GM12892 (cell line): ENCODE measurements at regions not wholly inside any gene's neighbourhood (a gene's known extent, or its start where the extent isn't known, plus 50 kb on each side); places are given as distances from the start of the nearest gene placed in this dataset.

Experiments used
- POLR2A ChIP-seq: IDR thresholded peaks from 2 replicates; pipeline ENCODE4 v1.6.1; 2011; ENCODE audit warnings: low read depth, low read length, control low read depth
- POLR2AphosphoS5 ChIP-seq: IDR thresholded peaks from 2 replicates; pipeline ENCODE4 v1.6.1; 2011; ENCODE audit warnings: low read depth, low read length, control low read depth
- TAF1 ChIP-seq: IDR thresholded peaks from 2 replicates; pipeline ENCODE4 v1.6.1; 2011; ENCODE audit warnings: low read depth, mild to moderate bottlenecking, control low read depth, low read length, borderline replicate concordance

GRCh38 chr10:58979711-58980110, 196.7 kb upstream of the PHYHIPL start:
- TF ChIP-seq POLR2A (no peak), POLR2AphosphoS5 (no peak), TAF1 (no peak)
